ENCODE measurements at regions not wholly inside any gene's neighbourhood (a gene's known extent, or its start where the extent isn't known, plus 50 kb on each side); places are given as distances from the start of the nearest gene placed in this dataset.

DNA sequence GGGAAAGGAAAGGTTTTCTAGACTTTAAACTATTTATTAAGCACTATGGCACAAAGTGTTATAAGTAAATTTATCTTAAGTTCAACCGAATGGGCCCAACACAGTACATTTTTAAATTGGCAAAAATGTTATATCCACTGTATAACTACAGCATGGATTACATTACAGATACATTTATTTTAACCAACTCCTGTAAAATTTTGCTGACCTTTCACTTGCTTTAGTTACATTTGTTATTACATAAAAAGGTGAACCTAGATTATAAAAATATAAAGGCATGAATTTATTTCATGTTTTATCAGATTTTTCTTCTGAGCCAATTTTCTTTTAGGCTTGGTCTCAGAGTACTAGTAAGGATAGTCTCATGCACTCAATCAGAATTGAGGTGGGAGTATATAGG lies 221.9 kb upstream of the GBE1 start (continued):
- TF ChIP-seq, protein P1, sequence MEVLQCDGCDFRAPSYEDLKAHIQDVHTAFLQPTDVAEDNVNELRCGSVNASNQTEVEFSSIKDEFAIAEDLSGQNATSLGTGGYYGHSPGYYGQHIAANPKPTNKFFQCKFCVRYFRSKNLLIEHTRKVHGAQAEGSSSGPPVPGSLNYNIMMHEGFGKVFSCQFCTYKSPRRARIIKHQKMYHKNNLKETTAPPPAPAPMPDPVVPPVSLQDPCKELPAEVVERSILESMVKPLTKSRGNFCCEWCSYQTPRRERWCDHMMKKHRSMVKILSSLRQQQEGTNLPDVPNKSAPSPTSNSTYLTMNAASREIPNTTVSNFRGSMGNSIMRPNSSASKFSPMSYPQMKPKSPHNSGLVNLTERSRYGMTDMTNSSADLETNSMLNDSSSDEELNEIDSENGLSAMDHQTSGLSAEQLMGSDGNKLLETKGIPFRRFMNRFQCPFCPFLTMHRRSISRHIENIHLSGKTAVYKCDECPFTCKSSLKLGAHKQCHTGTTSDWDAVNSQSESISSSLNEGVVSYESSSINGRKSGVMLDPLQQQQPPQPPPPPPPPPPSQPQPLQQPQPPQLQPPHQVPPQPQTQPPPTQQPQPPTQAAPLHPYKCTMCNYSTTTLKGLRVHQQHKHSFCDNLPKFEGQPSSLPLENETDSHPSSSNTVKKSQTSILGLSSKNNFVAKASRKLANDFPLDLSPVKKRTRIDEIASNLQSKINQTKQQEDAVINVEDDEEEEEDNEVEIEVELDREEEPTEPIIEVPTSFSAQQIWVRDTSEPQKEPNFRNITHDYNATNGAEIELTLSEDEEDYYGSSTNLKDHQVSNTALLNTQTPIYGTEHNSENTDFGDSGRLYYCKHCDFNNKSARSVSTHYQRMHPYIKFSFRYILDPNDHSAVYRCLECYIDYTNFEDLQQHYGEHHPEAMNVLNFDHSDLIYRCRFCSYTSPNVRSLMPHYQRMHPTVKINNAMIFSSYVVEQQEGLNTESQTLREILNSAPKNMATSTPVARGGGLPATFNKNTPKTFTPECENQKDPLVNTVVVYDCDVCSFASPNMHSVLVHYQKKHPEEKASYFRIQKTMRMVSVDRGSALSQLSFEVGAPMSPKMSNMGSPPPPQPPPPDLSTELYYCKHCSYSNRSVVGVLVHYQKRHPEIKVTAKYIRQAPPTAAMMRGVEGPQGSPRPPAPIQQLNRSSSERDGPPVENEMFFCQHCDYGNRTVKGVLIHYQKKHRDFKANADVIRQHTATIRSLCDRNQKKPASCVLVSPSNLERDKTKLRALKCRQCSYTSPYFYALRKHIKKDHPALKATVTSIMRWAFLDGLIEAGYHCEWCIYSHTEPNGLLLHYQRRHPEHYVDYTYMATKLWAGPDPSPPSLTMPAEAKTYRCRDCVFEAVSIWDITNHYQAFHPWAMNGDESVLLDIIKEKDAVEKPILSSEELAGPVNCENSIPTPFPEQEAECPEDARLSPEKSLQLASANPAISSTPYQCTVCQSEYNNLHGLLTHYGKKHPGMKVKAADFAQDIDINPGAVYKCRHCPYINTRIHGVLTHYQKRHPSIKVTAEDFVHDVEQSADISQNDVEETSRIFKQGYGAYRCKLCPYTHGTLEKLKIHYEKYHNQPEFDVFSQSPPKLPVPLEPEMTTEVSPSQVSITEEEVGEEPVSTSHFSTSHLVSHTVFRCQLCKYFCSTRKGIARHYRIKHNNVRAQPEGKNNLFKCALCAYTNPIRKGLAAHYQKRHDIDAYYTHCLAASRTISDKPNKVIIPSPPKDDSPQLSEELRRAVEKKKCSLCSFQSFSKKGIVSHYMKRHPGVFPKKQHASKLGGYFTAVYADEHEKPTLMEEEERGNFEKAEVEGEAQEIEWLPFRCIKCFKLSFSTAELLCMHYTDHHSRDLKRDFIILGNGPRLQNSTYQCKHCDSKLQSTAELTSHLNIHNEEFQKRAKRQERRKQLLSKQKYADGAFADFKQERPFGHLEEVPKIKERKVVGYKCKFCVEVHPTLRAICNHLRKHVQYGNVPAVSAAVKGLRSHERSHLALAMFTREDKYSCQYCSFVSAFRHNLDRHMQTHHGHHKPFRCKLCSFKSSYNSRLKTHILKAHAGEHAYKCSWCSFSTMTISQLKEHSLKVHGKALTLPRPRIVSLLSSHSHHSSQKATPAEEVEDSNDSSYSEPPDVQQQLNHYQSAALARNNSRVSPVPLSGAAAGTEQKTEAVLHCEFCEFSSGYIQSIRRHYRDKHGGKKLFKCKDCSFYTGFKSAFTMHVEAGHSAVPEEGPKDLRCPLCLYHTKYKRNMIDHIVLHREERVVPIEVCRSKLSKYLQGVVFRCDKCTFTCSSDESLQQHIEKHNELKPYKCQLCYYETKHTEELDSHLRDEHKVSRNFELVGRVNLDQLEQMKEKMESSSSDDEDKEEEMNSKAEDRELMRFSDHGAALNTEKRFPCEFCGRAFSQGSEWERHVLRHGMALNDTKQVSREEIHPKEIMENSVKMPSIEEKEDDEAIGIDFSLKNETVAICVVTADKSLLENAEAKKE (CRISPR knock-in tag; IDR thresholded peaks at IDR 0.05) = no peak
- TF ChIP-seq POLR2AphosphoS5 (IDR thresholded peaks at IDR 0.05; ENCODE audit: low read depth) = no peak
- TF ChIP-seq STAT1 (IDR thresholded peaks at IDR 0.05; ENCODE audit: unreplicated experiment) = no peak

DNA sequence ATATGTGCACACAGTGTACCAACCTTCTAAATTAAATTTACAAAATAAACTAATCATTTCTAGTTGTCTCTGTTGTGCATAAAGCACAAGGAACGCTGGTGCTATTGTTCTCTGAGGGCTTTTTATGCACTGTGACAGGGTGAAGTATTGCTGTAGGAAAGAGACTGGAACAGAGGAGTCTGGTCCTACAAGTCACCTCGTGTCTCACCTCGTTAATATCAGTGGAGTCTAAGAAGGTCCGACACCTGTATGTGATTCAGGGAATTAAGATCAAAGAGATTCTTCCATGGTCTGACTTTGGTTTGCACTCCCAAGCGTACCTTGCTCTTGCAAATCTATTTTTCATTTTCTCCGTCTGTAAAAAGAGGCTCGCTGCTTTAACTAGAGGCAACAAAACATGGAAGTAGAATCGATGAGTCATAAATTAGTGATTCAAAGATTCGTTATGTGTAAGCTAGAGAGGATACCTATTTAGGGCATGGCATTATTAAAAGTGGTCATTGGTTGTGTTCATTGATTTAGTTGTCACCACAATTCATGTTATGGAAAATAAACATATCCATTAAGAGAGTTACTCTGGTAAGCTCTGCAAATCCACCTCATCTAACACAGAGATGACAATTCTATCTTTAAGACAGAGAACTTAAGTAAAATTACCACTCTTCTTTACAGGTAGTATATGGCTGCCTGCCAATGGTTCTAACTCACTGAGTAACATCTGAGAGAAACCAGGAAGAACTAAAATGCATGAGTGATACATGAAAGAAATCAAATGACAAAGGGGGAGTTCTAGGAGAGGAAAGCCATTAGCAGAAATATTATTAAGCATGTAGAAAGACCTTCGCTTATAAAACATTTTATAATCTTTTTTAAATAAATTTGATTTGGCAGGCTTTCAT lies 219.4 kb upstream of the GBE1 start:
- Histone ChIP-seq H3K9me2 (ENCODE audit: insufficient read depth) (no peaks in the 10 kb centered on the region), H3K4me1 (ENCODE audit: insufficient read depth) (no peaks in the 10 kb centered on the region), H3K27me3 (ENCODE audit: insufficient read depth) (no peaks in the 10 kb centered on the region), H3K4me2 (no peak overlapping the region), H3K36me3 (ENCODE audit: insufficient read depth) (no peaks in the 10 kb centered on the region), H3K79me2 (replicated peaks; ENCODE audit: insufficient read depth) (no peaks in the 10 kb centered on the region), H3K27ac (ENCODE audit: low read depth) (no peak overlapping the region), H3F3A (replicated peaks; ENCODE audit: low read depth) (no peaks in the 10 kb centered on the region), H2AFZ (peak overlapping the region; percentile 45; the same call in 1 of the 2 replicates), H3K4me3 (no peak overlapping the region), H4K20me1 (replicated peaks; ENCODE audit: insufficient read depth) (no peaks in the 10 kb centered on the region)
- peaks cover 3% of the 10 kb centered on the region; the same call in 1 of the 3 replicates for H3K4me1 Mint-ChIP-seq
- H3K27me3 Mint-ChIP-seq (ENCODE audit: insufficient read depth, low read depth, poor library complexity) = no peaks in the 10 kb centered on the region
- 0 out of 2 replicates have a peak overlapping the region, but pooled peaks have one; percentile 28 for H3K27ac Mint-ChIP-seq
- H3K36me3 Mint-ChIP-seq (ENCODE audit: low read depth) = peaks cover 3% of the 10 kb centered on the region; the same call in 2 of the 3 replicates
- ATAC-seq (no peak), DNase-seq (ENCODE audit: low spot score) (no peak)
- H3K4me3 Mint-ChIP-seq = no peak overlapping the region
- peaks cover 4% of the 10 kb centered on the region; the same call in 2 of the 3 replicates for H3K9me3 Mint-ChIP-seq
- TF ChIP-seq NANOG (IDR thresholded peaks at IDR 0.05; ENCODE audit: borderline replicate concordance) (no peak), JUNB (IDR thresholded peaks at IDR 0.05; ENCODE audit: unreplicated experiment) (no peak), EZH2phosphoT487 (IDR thresholded peaks at IDR 0.05; ENCODE audit: unreplicated experiment) (no peak)
- TF ChIP-seq, protein P2, sequence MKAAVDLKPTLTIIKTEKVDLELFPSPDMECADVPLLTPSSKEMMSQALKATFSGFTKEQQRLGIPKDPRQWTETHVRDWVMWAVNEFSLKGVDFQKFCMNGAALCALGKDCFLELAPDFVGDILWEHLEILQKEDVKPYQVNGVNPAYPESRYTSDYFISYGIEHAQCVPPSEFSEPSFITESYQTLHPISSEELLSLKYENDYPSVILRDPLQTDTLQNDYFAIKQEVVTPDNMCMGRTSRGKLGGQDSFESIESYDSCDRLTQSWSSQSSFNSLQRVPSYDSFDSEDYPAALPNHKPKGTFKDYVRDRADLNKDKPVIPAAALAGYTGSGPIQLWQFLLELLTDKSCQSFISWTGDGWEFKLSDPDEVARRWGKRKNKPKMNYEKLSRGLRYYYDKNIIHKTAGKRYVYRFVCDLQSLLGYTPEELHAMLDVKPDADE (IDR thresholded peaks at IDR 0.05) = no peak
- TF ChIP-seq, protein P1 (CRISPR knock-in tag; IDR thresholded peaks at IDR 0.05) = no peak
